OCI-LY7 (cell line): ENCODE measurements at regions not wholly inside any gene's neighbourhood (a gene's known extent, or its start where the extent isn't known, plus 50 kb on each side); places are given as distances from the start of the nearest gene placed in this dataset.

ENCODE experiments used
- BruUV-seq: library from RNA; stranded (reverse); fragments of 400-500 nt; replicated peaks from 2 replicates; lab custom pipeline; 2021; lab: Mats Ljungman, UMichigan
- CTCF ChIA-PET: fragments of 300-600 bp; sonication (Branson Sonifier 250); formaldehyde crosslinking; loops from one replicate; lab custom pipeline; 2022; ENCODE audit warnings: antibody characterized with exemption; ENCODE audit not compliant: unreplicated experiment; lab: Charles Lee
- POLR2A ChIA-PET: fragments of 300-600 bp; sonication (Branson Sonifier 250); formaldehyde crosslinking; loops from one replicate; lab custom pipeline; 2022; ENCODE audit warnings: antibody characterized with exemption; lab: Charles Lee
- DNase-seq: peaks from one replicate; pipeline ENCODE4 v3.0.0-alpha.2; 2015; ENCODE audit warnings: low spot score
- H2AFZ ChIP-seq: fragments of 200-600 bp; sonication (generic), shearing (Covaris generic); 2 replicates; pipeline ENCODE4 v1.6.1; 2014; ENCODE audit warnings: mild to moderate bottlenecking, antibody characterized with exemption, low read length, moderate library complexity
- H3K27ac ChIP-seq: fragments of 200-600 bp; sonication (generic); 2 replicates; pipeline ENCODE4 v1.5.1; 2014; ENCODE audit warnings: mixed run types, low read depth, mild to moderate bottlenecking, moderate library complexity, low read length, inconsistent platforms; ENCODE audit not compliant: poor library complexity, severe bottlenecking
- H3K36me3 ChIP-seq: fragments of 200-600 bp; sonication (generic); 2 replicates; pipeline ENCODE4 v1.6.1; 2014; ENCODE audit warnings: mild to moderate bottlenecking, antibody characterized with exemption, low read length, moderate library complexity, mixed read lengths; ENCODE audit not compliant: insufficient read depth
- H3K4me1 ChIP-seq: fragments of 200-600 bp; sonication (generic); 2 replicates; pipeline ENCODE4 v1.5.1; 2014; ENCODE audit warnings: mild to moderate bottlenecking, low read length; ENCODE audit not compliant: insufficient read depth, poor library complexity, severe bottlenecking
- H3K4me2 ChIP-seq: fragments of 200-600 bp; sonication (generic); 2 replicates; pipeline ENCODE4 v1.6.1; 2014; ENCODE audit warnings: mild to moderate bottlenecking, low read length
- H3K4me3 ChIP-seq: fragments of 200-600 bp; sonication (generic); 2 replicates; pipeline ENCODE4 v1.5.1; 2014; ENCODE audit warnings: mild to moderate bottlenecking, low read depth, low read length; ENCODE audit not compliant: poor library complexity, severe bottlenecking
- H3K79me2 ChIP-seq: fragments of 200-600 bp; sonication (generic); 2 replicates; pipeline ENCODE4 v1.6.1; 2016; ENCODE audit warnings: low read depth, mild to moderate bottlenecking, low read length, moderate library complexity, mixed read lengths; ENCODE audit not compliant: insufficient read depth
- H3K9me2 ChIP-seq: fragments of 200-600 bp; sonication (generic); 2 replicates; pipeline ENCODE4 v1.6.1; 2016; ENCODE audit warnings: mild to moderate bottlenecking, low read length, mixed read lengths; ENCODE audit not compliant: insufficient read depth
- H3K9me3 ChIP-seq: fragments of 200-600 bp; sonication (generic); 2 replicates; pipeline ENCODE4 v1.6.1; 2014; ENCODE audit warnings: mild to moderate bottlenecking, mixed run types, low read length, mixed read lengths
- H4K20me1 ChIP-seq: fragments of 200-600 bp; sonication (generic); 2 replicates; pipeline ENCODE4 v1.6.1; 2014; ENCODE audit warnings: mild to moderate bottlenecking, antibody characterized with exemption, low read length, moderate library complexity, mixed read lengths; ENCODE audit not compliant: insufficient read depth
- EZH2phosphoT487 ChIP-seq: fragments of 200-600 bp; sonication (generic); IDR thresholded peaks from 2 replicates; pipeline ENCODE4 v1.6.1; 2018; ENCODE audit warnings: low read depth, borderline replicate concordance, mild to moderate bottlenecking, mixed run types, antibody characterized with exemption, low read length, moderate library complexity, mixed read lengths
- intact Hi-C: fragments of 100-400 bp; cut with micrococcal nuclease; formaldehyde crosslinking; loops from one replicate; pipeline ENCODE4 v1.10.0; 2022; ENCODE audit not compliant: unreplicated experiment
- TF ChIP-seq, protein P1 (sequence below): fragments of 200-600 bp; sonication (generic); conservative IDR thresholded peaks from 2 replicates; pipeline ENCODE4 v1.5.1; 2014; ENCODE audit warnings: mild to moderate bottlenecking, antibody characterized with exemption, low read length, moderate library complexity, mixed read lengths

- no peak overlapping the region for H3K4me2 ChIP-seq
- H3K9me2 ChIP-seq: no peaks in the 10 kb centered on the region
- no peaks in the 10 kb centered on the region for H3K79me2 ChIP-seq
- POLR2A ChIA-PET: no interaction called here
- intact Hi-C loops: no loop called here
- peaks cover 42% of the 10 kb centered on the region for H3K9me3 ChIP-seq
- no peak overlapping the region for H3K4me3 ChIP-seq
- H3K36me3 ChIP-seq: no peaks in the 10 kb centered on the region
- H3K4me1 ChIP-seq: no peaks in the 10 kb centered on the region
- H2AFZ ChIP-seq: no peak overlapping the region
- H3K27ac ChIP-seq: no peak overlapping the region
- TF ChIP-seq, protein P1, sequence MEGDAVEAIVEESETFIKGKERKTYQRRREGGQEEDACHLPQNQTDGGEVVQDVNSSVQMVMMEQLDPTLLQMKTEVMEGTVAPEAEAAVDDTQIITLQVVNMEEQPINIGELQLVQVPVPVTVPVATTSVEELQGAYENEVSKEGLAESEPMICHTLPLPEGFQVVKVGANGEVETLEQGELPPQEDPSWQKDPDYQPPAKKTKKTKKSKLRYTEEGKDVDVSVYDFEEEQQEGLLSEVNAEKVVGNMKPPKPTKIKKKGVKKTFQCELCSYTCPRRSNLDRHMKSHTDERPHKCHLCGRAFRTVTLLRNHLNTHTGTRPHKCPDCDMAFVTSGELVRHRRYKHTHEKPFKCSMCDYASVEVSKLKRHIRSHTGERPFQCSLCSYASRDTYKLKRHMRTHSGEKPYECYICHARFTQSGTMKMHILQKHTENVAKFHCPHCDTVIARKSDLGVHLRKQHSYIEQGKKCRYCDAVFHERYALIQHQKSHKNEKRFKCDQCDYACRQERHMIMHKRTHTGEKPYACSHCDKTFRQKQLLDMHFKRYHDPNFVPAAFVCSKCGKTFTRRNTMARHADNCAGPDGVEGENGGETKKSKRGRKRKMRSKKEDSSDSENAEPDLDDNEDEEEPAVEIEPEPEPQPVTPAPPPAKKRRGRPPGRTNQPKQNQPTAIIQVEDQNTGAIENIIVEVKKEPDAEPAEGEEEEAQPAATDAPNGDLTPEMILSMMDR: no peak
- TF ChIP-seq EZH2phosphoT487: no peak
- H4K20me1 ChIP-seq: no peaks in the 10 kb centered on the region
- CTCF ChIA-PET: no interaction called here
- no TSS peak for BruUV-seq
- DNase-seq: no peak
These were observed 87.2 kb downstream of the B3GNT2 start for GRCh38 chr2:62283147-62283546.

GRCh38 chr2:62281663-62282062, 85.7 kb downstream of the B3GNT2 start:
- ChIA-PET CTCF (no interaction called here), POLR2A (no interaction called here)
- intact Hi-C loops: no loop called here
- Histone ChIP-seq H3K36me3 (no peaks in the 10 kb centered on the region), H3K4me1 (no peaks in the 10 kb centered on the region), H3K4me2 (no peak overlapping the region), H4K20me1 (no peaks in the 10 kb centered on the region), H3K4me3 (no peak overlapping the region), H3K9me3 (peaks cover 55% of the 10 kb centered on the region), H2AFZ (no peak overlapping the region), H3K9me2 (no peaks in the 10 kb centered on the region), H3K79me2 (no peaks in the 10 kb centered on the region), H3K27ac (no peak overlapping the region)
- DNase-seq: no peak
- TF ChIP-seq, protein P1: no peak
- no peak for TF ChIP-seq EZH2phosphoT487
- BruUV-seq: no TSS peak

DNA sequence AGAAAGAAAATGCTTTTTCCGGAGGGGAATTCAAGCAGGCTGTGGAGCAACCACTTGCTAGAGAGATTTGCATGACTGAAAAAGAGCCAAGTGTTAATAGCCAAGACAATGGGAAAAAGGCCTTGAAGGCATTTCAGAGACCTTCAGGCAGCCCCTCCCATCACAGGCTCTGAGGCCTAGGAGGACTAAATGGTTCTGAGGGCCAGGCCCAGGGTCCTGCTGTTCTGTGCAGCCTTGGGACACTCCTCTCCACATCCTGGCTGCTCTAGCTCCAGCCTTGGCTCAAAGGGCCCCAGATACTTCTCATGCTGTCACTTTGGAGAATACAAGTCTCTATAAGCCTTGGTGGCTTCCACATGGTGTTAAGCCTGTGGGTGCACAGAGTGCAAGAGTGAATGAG, 81.8 kb downstream of the B3GNT2 start:
- BruUV-seq: no TSS peak
- Histone ChIP-seq H3K9me2 (no peaks in the 10 kb centered on the region), H2AFZ (no peak overlapping the region), H3K4me1 (no peaks in the 10 kb centered on the region), H3K79me2 (no peaks in the 10 kb centered on the region), H3K4me2 (no peak overlapping the region), H4K20me1 (no peaks in the 10 kb centered on the region), H3K36me3 (no peaks in the 10 kb centered on the region), H3K9me3 (peaks cover 31% of the 10 kb centered on the region; the same call in 1 of the 2 replicates), H3K27ac (no peak overlapping the region), H3K4me3 (no peak overlapping the region)
- ChIA-PET POLR2A (interaction anchor here (0.6 kb wide), 2 partner anchors 100 to 1084 kb away, joined by 3 read pairs; no protein-coding TSS in a partner anchor), CTCF (no interaction called here)
- TF ChIP-seq, protein P1: no peak
- TF ChIP-seq EZH2phosphoT487: no peak
- DNase-seq: peak; percentile 18
- intact Hi-C loops: no loop called here
